ENCODE measurements at regions not wholly inside any gene's neighbourhood (a gene's known extent, or its start where the extent isn't known, plus 50 kb on each side); places are given as distances from the start of the nearest gene placed in this dataset.

DNA sequence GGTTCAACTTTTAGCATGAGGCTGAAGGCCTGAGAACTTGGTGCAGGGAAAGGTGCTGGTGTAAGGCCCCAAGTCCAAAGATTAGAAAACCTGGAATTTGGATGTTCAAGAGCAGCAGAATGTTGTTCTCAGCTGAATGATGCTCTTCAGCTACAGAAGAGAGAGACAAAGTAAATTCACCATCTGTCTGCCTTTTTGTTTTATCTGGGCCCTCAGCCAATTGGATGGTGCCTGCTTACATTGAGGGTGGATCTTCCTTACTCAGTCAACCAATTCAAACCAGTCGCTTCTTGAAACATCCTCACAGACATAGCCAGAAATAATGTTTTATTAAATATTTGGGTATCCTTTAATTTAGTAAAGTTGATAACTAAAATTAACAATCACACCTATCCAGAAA, 748.2 kb upstream of the ADAMTS5 start:
- no peak for FAIRE-seq

GRCh38 chr21:27713154-27714109, 746.5 kb upstream of the ADAMTS5 start:
- FAIRE-seq = no peak

DNA sequence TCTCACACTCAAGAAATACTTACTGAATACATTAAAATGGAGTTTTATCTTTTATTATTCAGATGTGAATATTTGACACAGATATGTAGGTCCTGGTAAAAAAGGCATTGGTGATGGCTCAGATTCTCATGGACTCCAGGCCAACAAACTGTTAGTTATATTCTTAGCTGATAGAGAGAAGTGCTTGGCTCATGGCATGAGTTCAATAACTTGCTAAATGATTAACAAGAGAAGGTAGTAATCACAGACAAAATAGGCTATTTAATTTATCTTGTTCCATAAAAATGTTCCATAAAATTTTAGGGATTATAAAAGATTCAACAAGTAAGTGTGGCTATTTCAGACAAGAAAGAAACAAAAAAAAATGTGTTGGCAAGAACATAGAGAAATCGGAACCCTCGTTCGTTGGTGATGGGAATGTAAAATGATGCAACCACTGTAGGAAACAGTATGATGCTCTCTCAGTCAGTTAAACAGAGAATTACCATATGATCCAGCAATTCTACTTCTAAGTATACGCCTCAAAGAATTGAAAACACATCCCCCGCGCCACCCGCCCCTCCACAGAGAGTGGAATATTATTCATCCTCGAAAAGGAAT, 737.8 kb upstream of the ADAMTS5 start:
- no peak for FAIRE-seq

- FAIRE-seq = no peak
These were observed 736.9 kb upstream of the ADAMTS5 start for GRCh38 chr21:27703791-27704190.

DNA sequence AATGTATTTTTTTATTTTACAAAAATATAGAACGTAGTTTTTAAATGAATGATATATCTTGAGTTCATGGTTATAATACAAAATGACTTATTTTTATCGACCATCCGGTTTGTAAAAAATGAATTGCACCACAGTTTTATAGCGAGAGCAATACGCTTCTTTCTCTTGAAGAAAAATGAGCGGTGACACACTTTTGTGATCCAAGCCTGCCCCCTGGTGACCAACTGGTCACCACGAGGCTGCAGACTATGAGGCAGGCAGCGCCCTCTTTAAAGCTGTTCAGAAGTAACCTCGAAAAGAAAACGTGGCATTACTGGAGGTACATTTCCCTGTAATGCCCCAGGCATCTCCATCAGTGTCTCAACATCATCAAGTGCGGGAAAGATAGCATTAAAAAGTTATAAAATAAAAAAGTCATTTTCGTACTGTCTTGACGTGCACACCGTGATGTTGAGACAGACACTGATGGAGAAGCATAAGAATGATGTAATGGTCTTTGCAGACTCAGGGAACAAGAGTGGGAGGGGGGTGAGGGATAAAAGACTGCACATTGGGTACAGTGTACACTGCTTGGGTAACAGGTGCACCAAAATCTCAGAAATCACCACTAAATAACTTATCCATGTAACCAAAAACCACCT, 734.2 kb upstream of the ADAMTS5 start:
- peak; percentile 98 for FAIRE-seq

DNA sequence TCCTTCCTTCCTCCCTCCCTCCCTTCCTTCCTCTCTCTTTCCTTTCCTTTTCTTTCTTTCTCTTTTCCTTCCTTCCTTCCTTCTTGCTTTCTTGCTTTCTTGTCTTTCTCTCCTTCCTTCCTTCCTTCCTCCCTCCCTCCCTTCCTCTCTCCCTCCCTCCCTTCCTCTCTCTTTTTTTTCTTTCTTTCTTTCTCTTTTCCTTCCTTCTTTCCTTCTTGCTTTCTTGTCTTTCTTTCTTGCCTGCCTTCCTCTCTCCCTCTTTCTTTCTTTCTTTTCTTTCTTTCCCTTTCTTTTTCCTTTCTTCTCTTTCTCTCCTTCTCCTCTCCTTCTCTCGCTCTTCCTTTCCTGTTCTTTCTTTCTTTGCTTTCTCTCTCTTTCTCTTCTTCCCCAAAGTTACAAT, 728.4 kb upstream of the ADAMTS5 start:
- no peak for FAIRE-seq

GRCh38 chr21:27694667-27695066, 727.8 kb upstream of the ADAMTS5 start:
- FAIRE-seq = no peak

- FAIRE-seq = no peak
These were observed 726.5 kb upstream of the ADAMTS5 start for GRCh38 chr21:27693376-27693775.

GRCh38 chr21:27691516-27691915, 724.6 kb upstream of the ADAMTS5 start:
- FAIRE-seq = no peak

- no peak for FAIRE-seq
These were observed 724.1 kb upstream of the ADAMTS5 start for GRCh38 chr21:27691006-27691405.

- no peak for FAIRE-seq
These were observed 723.5 kb upstream of the ADAMTS5 start for GRCh38 chr21:27690426-27690825.

GRCh38 chr21:27688773-27689172, 721.9 kb upstream of the ADAMTS5 start:
- FAIRE-seq = no peak

- no peak for FAIRE-seq
These were observed 716.4 kb upstream of the ADAMTS5 start for GRCh38 chr21:27683292-27683691.

DNA sequence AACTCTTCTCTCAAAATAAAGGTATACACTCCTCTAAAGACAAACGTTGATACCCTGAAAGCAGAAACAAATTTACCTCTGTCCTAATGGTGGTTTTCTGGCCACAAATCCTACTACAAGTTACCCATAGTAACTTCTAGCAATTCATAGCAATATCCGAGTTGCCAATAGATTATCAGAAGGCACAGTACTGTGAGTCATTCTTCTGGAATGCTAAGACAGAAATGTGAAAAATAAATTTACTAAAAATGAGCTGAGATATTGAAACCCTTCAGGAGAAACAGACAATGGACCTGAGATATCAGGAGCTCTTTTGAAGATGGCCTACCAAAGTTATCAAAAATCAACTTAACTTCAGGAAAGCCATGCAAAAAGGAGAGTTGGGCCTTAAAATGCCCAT, 715.0 kb upstream of the ADAMTS5 start:
- FAIRE-seq = no peak

- no peak for FAIRE-seq
These were observed 714.1 kb upstream of the ADAMTS5 start for GRCh38 chr21:27681038-27681437.

GRCh38 chr21:27680181-27680580, 713.3 kb upstream of the ADAMTS5 start:
- FAIRE-seq = no peak

GRCh38 chr21:27678511-27678910, 711.6 kb upstream of the ADAMTS5 start:
- FAIRE-seq = no peak

GRCh38 chr21:27677546-27677945, 710.7 kb upstream of the ADAMTS5 start:
- FAIRE-seq = no peak

GRCh38 chr21:27675306-27675705, 708.4 kb upstream of the ADAMTS5 start:
- no peak for FAIRE-seq

- FAIRE-seq = no peak
These were observed 707.2 kb upstream of the ADAMTS5 start for GRCh38 chr21:27674041-27674615.

- FAIRE-seq = no peak
These were observed 706.7 kb upstream of the ADAMTS5 start for GRCh38 chr21:27673581-27673980.

DNA sequence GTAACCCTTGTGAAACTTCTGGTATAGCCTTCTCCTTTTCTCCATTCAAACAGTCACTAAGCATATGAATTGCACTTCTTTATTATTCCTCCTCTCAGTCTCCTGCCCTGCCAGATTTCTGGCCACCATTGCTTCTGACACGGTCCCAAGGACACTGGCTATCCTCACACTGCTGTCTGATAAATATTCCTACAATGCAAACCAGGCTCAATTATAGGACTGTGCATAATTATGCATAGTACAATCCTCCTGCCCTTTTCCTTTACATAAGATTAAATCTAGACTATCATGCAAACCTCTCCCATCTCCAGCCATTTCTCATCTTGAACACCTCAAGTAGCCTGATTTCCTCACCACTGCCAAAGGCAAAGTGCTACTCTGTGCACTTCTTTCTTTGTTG, 704.3 kb upstream of the ADAMTS5 start:
- FAIRE-seq = no peak

DNA sequence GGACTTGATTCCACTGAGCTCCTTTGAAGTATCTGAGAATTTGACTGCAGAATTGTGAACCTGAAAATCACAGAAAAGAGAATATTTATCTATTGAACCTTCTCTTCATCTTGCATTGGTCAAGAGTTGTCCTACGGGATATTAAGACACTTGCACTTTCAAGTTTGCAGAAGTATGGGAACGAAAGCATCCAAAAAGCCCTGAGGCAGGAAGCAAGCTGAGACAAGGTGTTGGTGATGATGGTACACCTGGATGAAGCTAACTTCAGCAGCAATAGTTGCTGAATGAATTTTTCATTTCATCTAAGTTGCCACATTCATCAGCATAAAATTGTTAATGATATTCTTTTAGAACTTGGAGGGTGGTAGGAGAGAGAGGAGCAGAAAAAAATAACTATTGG, 686.6 kb upstream of the ADAMTS5 start:
- no peak for FAIRE-seq

DNA sequence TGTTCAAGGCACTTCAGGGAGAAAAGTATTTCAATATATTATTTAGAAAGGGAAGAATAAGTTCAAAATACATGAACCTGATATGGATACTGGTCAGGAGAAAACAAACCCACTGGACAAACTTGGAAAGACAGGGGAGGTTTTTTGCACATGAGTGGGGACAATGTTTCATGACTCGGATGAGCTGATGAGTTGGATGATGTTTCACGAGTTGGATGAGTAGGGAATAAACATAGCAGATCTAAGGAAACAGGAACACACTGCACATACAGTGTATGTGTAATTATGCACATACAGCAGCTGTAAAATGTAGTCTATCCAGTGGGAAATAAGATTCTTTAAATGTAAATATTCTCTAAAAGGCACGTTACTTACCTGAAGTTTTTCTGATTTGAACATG, 682.9 kb upstream of the ADAMTS5 start:
- no peak for FAIRE-seq

All from islet of Langerhans (tissue), 1 donor.